Left ventricle myocardium inferior (tissue), 1 donor: ENCODE measurements at regions not wholly inside any gene's neighbourhood (a gene's known extent, or its start where the extent isn't known, plus 50 kb on each side); places are given as distances from the start of the nearest gene placed in this dataset.

Source experiments
- DNase-seq: peaks from one replicate; pipeline ENCODE4 v3.0.0-alpha.2; 2020
- H3K27ac ChIP-seq: fragments of 200-600 bp; replicated peaks from 2 replicates; pipeline ENCODE4 v1.8.0; 2021
- H3K27me3 ChIP-seq: fragments of 200-600 bp; 2 replicates; pipeline ENCODE4 v1.8.0; 2021; ENCODE audit warnings: low read depth
- H3K36me3 ChIP-seq: fragments of 200-600 bp; 2 replicates; pipeline ENCODE4 v1.8.0; 2021
- H3K4me1 ChIP-seq: fragments of 200-600 bp; 2 replicates; pipeline ENCODE4 v1.8.0; 2021
- H3K4me3 ChIP-seq: fragments of 200-600 bp; 2 replicates; pipeline ENCODE4 v1.8.0; 2021; ENCODE audit warnings: mild to moderate bottlenecking, moderate library complexity
- H3K9me3 ChIP-seq: fragments of 200-600 bp; replicated peaks from 2 replicates; pipeline ENCODE4 v1.8.0; 2021
- CTCF ChIP-seq: fragments of 200-600 bp; IDR thresholded peaks from 2 replicates; pipeline ENCODE4 v1.8.0; 2021; ENCODE audit warnings: antibody characterized with exemption, mild to moderate bottlenecking, borderline replicate concordance
- intact Hi-C: fragments of 100-400 bp; cut with micrococcal nuclease; formaldehyde crosslinking; loops from one replicate; pipeline ENCODE4 v1.11.0; 2022
- donor health status: DM: no; HTN: yes; CAD: no; lungs with severe emphysema.

- no peak for DNase-seq
- Histone ChIP-seq H3K4me1 (no peaks in the 10 kb centered on the region), H3K4me3 (no peak overlapping the region), H3K27me3 (no peaks in the 10 kb centered on the region), H3K27ac (no peak overlapping the region), H3K9me3 (peaks cover under 1% of the 10 kb centered on the region), H3K36me3 (peaks cover 12% of the 10 kb centered on the region)
- intact Hi-C loops: loop anchor here (10.0 kb wide), 1 partner anchor 446 kb away; no protein-coding TSS in a partner anchor
- TF ChIP-seq CTCF: no peak
Measured at GRCh38 chr20:52081066-52081465, 110.5 kb downstream of the ZFP64 start.

- DNase-seq: no peak
- H3K27me3 ChIP-seq: no peaks in the 10 kb centered on the region
- H3K27ac ChIP-seq: no peak overlapping the region
- H3K4me3 ChIP-seq: no peak overlapping the region
- H3K4me1 ChIP-seq: no peaks in the 10 kb centered on the region
- H3K9me3 ChIP-seq: no peaks in the 10 kb centered on the region
- TF ChIP-seq CTCF: no peak
- intact Hi-C loops: no loop called here
- H3K36me3 ChIP-seq: no peaks in the 10 kb centered on the region
Measured at GRCh38 chr20:52078289-52078688, 113.3 kb downstream of the ZFP64 start.

GRCh38 chr20:52076164-52076563 is 115.4 kb downstream of the ZFP64 start:
- intact Hi-C loops: no loop called here
- H3K27ac ChIP-seq: no peak overlapping the region
- no peak for DNase-seq
- H3K9me3 ChIP-seq: no peaks in the 10 kb centered on the region
- no peaks in the 10 kb centered on the region for H3K4me1 ChIP-seq
- no peak for TF ChIP-seq CTCF
- H3K36me3 ChIP-seq: no peaks in the 10 kb centered on the region
- H3K27me3 ChIP-seq: no peaks in the 10 kb centered on the region
- no peak overlapping the region for H3K4me3 ChIP-seq

- no peaks in the 10 kb centered on the region for H3K9me3 ChIP-seq
- H3K27ac ChIP-seq: no peak overlapping the region
- DNase-seq: no peak
- TF ChIP-seq CTCF: no peak
- H3K27me3 ChIP-seq: no peaks in the 10 kb centered on the region
- no peak overlapping the region for H3K4me3 ChIP-seq
- intact Hi-C loops: no loop called here
- no peaks in the 10 kb centered on the region for H3K4me1 ChIP-seq
- no peaks in the 10 kb centered on the region for H3K36me3 ChIP-seq
Measured at GRCh38 chr20:52075400-52075799, 116.2 kb downstream of the ZFP64 start.

- no peak for TF ChIP-seq CTCF
- no peaks in the 10 kb centered on the region for H3K4me1 ChIP-seq
- H3K9me3 ChIP-seq: no peaks in the 10 kb centered on the region
- no peak overlapping the region for H3K4me3 ChIP-seq
- intact Hi-C loops: no loop called here
- no peaks in the 10 kb centered on the region for H3K36me3 ChIP-seq
- H3K27ac ChIP-seq: no peak overlapping the region
- H3K27me3 ChIP-seq: no peaks in the 10 kb centered on the region
- no peak for DNase-seq
Measured at GRCh38 chr20:52071136-52071535, 120.4 kb downstream of the ZFP64 start.

- no peaks in the 10 kb centered on the region for H3K9me3 ChIP-seq
- no peak for DNase-seq
- H3K36me3 ChIP-seq: no peaks in the 10 kb centered on the region
- intact Hi-C loops: no loop called here
- TF ChIP-seq CTCF: no peak
- H3K4me3 ChIP-seq: no peak overlapping the region
- H3K4me1 ChIP-seq: no peaks in the 10 kb centered on the region
- H3K27me3 ChIP-seq: no peaks in the 10 kb centered on the region
- no peak overlapping the region for H3K27ac ChIP-seq
Measured at GRCh38 chr20:52064931-52065330, 126.6 kb downstream of the ZFP64 start.
